Liver (tissue), 3 donors: ENCODE measurements at regions not wholly inside any gene's neighbourhood (a gene's known extent, or its start where the extent isn't known, plus 50 kb on each side); places are given as distances from the start of the nearest gene placed in this dataset.

Experiments
- ATF3 ChIP-seq: IDR thresholded peaks from 2 replicates; pipeline ENCODE4 v1.6.1; 2016; ENCODE audit warnings: antibody characterized with exemption
- CTCF ChIP-seq: fragments of 150-350 bp; IDR thresholded peaks from 2 replicates; pipeline ENCODE4 v1.5.1; 2017; ENCODE audit warnings: improper control_type of control experiment, low read depth, low read length; ENCODE audit not compliant: missing input control
- EGR1 ChIP-seq, 2 donors: IDR thresholded peaks; 2 replicates each; pipeline ENCODE4 v1.6.1; 2016 to 2018; ENCODE audit warnings: antibody characterized with exemption in 2 of 2, low read depth in 2 of 2
- FOXA1 ChIP-seq: IDR thresholded peaks from 2 replicates; pipeline ENCODE4 v1.6.1; 2016; ENCODE audit warnings: antibody characterized with exemption
- GABPA ChIP-seq, 2 donors: IDR thresholded peaks in 1 of 2; conservative IDR thresholded peaks in 1 of 2; 2 replicates each; pipeline ENCODE4 v1.6.1; 2016; ENCODE audit warnings: antibody characterized with exemption in 2 of 2, mild to moderate bottlenecking in 1 of 2, moderate library complexity in 1 of 2
- HNF4G ChIP-seq: IDR thresholded peaks from 2 replicates; pipeline ENCODE4 v1.6.1; 2016; ENCODE audit warnings: antibody characterized with exemption
- MAX ChIP-seq: IDR thresholded peaks from 2 replicates; pipeline ENCODE4 v1.6.1; 2016; ENCODE audit warnings: antibody characterized with exemption
- RAD21 ChIP-seq, 2 donors: IDR thresholded peaks; 2 replicates each; pipeline ENCODE4 v1.6.1; 2016; ENCODE audit warnings: antibody characterized with exemption in 2 of 2, mild to moderate bottlenecking in 2 of 2
- REST ChIP-seq: IDR thresholded peaks from 2 replicates; pipeline ENCODE4 v1.6.1; 2016; ENCODE audit warnings: antibody characterized with exemption, mild to moderate bottlenecking
- RXRA ChIP-seq, 2 donors: IDR thresholded peaks; 2 replicates each; pipeline ENCODE4 v1.6.1; 2017 to 2018; ENCODE audit warnings: antibody characterized with exemption in 2 of 2, mild to moderate bottlenecking in 1 of 2
- TAF1 ChIP-seq: conservative IDR thresholded peaks from 2 replicates; pipeline ENCODE4 v1.6.1; 2016; ENCODE audit warnings: antibody characterized with exemption, mild to moderate bottlenecking
- YY1 ChIP-seq: IDR thresholded peaks from 2 replicates; pipeline ENCODE4 v1.6.1; 2016; ENCODE audit warnings: antibody characterized with exemption, mild to moderate bottlenecking
- ZBTB33 ChIP-seq: IDR thresholded peaks from 2 replicates; pipeline ENCODE4 v1.6.1; 2016; ENCODE audit warnings: antibody characterized with exemption
- donor health status: healthy.
- donor health status: healthy.

GRCh38 chr14:83473416-83474235 lies 1940.0 kb upstream of the SEL1L start:
- no peak for TF ChIP-seq ZBTB33
- no peak for TF ChIP-seq CTCF
- no peak for TF ChIP-seq EGR1 (IDR thresholded peaks at IDR 0.05; ENCODE audit: low read depth in 2 of 2)
- TF ChIP-seq GABPA (IDR thresholded peaks at IDR 0.05 in 1 of 2, conservative IDR thresholded peaks at IDR 0.05 in 1 of 2) = no peak
- no peak for TF ChIP-seq MAX
- TF ChIP-seq YY1 = no peak
- TF ChIP-seq RXRA (IDR thresholded peaks at IDR 0.05) = no peak
- no peak for TF ChIP-seq FOXA1
- TF ChIP-seq REST = no peak
- no peak for TF ChIP-seq TAF1
- no peak for TF ChIP-seq ATF3
- no peak for TF ChIP-seq HNF4G
- no peak for TF ChIP-seq RAD21 (IDR thresholded peaks at IDR 0.05)
